Right kidney (tissue), 1 donor: ENCODE measurements at regions not wholly inside any gene's neighbourhood (a gene's known extent, or its start where the extent isn't known, plus 50 kb on each side); places are given as distances from the start of the nearest gene placed in this dataset.
"Not testable (repeated sequence)": the region's sequence is repeated elsewhere in the genome, so short reads cannot be mapped to it uniquely, and the experiment has no call there.

Experiments used
- DNase-seq: peaks from one replicate; pipeline ENCODE4 v3.0.0-alpha.2; 2016

GRCh38 chr2:94576486-94576885 is 294.7 kb upstream of the TEKT4 start:
- not testable (repeated sequence) for DNase-seq

- DNase-seq: peak; percentile 3
Observed at GRCh38 chr2:94577160-94577559, 294.1 kb upstream of the TEKT4 start.

DNA sequence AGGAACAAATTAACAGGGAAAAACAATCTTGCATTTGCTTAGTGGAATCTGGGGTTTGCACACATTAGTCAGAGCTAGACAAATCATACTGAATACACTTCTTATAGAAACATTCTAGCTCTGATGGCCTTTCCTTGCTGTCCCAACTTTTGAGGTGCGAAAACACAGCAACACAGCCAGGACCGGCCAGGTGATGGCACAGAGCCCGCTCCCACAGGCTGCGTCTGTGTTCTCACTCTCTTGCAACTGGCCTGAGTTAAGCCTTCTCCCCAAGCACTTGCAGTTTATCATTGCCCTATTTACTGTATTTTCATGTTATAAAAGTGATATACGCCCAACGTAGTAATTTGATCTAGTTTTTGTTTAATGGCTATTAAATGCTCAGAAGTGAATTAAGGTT is 292.0 kb upstream of the TEKT4 start:
- not testable (repeated sequence) for DNase-seq

GRCh38 chr2:94583081-94583723 is 288.0 kb upstream of the TEKT4 start:
- DNase-seq: not testable (repeated sequence)

DNA sequence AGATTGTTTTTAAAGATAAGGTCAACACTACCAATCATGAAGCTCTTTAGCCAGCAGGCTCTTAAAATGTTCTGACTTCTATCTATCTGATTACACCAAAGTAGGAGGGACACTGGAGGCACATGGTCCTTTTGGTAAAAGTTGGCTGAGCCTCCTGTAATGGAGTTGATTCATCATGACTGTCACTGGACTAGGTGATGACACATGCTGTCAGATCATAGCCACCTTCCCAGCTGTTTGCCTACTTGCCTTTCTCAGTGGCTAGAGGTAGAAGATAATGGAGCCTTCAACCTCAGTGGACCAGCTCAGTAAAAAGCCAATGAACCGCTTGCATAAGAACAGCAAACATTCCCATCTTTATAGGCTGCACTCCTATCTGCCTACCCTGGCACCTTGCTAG is 286.7 kb upstream of the TEKT4 start:
- not testable (repeated sequence) for DNase-seq

- peak; percentile 3 for DNase-seq
Observed at GRCh38 chr2:94586032-94586982, 284.9 kb upstream of the TEKT4 start.

- not testable (repeated sequence) for DNase-seq
Observed at GRCh38 chr2:94587042-94587441, 284.2 kb upstream of the TEKT4 start.

DNA sequence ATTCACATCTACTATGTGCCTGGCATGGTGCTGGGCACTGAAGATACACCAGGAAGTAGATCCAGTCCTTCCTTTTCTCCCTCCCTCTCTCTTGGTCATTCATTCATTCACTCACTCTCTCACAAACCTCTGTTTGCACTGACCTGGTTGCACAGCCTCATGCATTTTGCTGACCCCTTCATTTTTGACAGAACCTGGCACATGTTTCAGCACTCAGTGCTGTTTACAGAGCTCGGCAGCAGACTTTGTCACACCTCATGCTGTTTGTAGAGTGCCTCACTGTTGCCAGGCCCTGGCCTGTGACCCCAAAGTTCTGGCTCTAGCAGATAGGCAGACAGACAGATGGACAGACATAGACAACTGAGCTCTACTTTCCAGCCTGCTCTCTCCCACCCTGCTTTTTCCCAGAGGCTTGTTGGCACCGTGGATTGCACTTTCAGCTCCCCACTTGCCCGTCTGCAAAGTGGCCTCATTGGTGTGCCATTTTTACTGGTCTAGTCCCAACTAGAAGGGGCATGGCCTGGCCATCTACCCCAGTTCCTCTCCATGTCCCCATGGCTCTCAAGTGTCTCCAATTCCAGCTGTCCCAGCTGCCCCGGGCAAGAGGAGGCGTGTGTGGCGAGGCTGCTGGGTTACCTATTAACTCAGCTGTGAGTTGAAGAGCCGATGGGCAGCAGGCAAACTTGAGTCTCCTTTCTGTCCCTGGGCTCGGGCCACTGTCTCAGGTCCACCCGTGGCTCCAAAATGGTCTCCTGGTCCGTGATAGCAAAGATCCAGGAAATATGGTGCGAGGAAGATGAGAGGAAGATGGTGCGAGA is 277.0 kb upstream of the TEKT4 start:
- not testable (repeated sequence) for DNase-seq

DNA sequence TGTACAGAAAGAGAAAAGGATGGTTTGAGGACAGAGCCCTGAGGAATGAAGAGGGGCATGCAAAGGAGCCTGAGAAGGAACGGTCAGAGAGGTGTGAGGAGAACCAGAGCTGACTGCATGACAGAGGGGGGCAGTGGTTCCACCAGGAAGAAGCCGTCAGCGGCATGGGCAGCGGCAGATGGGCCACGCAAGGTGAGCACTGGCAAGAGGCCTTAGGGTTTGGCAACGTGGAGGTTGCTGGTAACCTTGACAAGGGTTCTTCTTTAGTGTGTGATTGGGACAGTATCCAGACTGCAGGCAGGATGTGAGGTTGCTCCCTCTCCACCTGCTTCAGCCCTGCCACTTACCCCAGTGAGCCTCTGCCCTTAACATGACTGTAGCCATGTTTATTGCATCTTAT is 275.3 kb upstream of the TEKT4 start:
- not testable (repeated sequence) for DNase-seq

GRCh38 chr2:94598075-94598713 is 273.0 kb upstream of the TEKT4 start:
- not testable (repeated sequence) for DNase-seq

DNA sequence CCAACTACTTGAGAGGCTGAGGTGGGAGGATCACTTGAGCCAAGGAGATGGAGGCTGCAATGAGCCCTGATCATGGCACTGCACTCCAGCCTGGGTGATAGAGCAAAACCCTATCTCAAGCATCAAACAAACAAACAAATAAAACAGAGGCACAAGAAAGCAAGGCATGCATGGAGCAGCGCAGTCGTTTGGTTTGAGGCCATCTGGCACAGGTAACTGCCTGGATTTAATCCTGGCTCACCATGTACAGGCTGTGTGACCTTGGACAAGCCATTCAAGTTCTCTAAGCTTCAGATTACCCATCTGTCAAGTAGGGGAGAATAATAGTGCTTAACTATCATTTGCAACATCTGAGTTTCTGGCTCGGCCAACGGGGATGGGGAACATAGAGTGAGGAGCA is 270.3 kb upstream of the TEKT4 start:
- DNase-seq: not testable (repeated sequence)

DNA sequence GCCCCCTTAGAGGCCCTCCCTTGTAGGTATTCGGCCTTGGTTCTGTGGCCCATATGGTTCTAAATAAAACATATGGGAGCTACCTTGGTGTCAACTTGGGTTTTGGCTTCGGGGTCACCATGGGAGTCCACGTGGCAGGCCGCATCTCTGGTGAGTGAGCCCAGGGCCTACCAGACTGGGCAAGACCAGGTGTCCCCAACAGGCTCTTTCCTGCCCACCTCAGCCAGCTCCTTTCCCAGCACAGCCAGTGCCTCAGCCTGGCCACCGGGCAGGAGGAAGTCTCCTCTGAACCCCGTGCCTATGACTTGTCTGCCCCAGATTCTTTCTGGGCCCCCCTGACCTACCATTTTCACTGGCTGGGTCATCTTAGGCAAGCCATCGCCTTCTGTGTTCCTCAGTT is 268.8 kb upstream of the TEKT4 start:
- no peak for DNase-seq

DNA sequence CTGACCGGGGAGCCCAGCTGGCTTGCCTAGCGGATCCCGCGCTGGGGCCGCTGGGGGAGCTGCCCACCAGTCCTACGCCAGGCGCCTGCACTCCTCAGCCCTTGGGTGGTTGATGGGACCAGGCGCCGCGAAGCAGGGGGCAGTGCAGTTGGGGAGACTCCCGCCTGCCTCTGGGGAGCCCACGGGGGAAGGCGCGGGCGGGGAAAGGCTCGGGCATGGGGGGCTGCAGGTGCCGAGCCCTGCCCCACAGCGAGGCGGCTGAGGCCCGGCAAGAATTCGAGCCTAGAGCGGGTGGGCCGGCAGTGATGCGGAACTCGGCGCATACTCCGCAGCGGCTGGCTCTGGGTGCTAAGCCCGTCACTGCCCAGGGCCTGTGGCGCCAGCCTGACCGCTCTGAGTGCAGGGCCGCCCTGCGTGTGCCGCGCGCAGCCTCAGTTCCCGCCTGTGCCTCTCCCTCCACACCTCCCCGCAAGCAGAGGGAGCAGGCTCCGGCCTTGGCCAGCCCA is 249.1 kb upstream of the TEKT4 start:
- no peak for DNase-seq

DNA sequence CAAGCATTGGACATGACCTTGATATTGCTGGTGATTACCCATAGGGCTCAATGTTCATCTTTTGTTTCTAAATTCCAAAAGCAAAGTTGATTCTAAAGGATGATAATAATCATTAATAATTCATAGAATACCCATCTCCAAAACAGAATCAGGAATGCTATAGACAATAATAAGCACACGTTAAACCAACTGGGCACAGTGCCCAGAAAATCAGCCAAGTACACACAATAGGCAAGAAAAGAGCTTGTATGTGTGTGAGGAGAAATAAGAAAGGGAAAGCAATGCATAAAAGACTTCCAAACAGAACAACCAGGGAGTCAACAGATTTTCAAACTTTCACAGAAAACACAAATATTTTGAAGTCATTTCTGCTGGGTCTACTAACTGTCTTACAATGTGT is 242.3 kb upstream of the TEKT4 start:
- DNase-seq: not testable (repeated sequence)

DNA sequence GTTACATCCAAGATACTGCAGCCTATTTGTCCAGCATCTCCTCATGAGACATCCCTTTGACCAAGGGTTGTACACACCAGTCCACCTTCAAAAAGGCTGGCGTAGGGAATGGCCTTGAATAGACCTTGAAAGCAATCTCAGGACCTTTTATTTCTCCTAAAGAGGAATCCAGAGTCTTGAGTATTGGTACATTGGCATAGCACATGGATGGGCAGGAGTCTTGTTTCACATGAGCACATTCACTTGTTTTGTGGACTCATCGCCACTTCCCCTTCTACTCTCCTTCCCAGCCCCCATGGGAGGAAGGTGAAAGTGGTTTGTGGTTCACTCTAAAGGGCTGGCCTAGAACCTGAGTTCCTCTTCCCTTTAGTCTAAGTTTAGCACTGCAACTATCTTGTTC is 229.8 kb upstream of the TEKT4 start:
- DNase-seq: not testable (repeated sequence)

GRCh38 chr2:94652131-94652530 is 219.1 kb upstream of the TEKT4 start:
- DNase-seq: not testable (repeated sequence)

DNA sequence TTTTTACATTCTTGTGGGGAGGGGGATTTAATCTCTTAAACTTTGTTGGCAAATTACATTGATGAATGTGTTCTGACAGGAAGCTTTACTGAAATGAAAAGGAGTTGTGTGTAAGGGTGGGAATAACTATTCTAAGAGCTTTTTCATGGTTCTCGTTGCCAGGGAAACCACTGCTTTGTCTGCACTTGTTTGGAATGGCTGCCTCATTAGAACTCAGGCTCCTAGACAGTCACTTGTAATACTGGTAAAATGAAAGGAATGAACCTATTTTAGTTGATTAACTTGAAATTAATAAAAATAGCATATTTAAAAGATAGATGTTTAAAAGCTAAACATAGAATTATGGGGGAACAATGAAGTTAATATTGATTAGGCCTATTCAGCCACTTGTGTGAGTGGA is 201.4 kb upstream of the TEKT4 start:
- DNase-seq: not testable (repeated sequence)

DNA sequence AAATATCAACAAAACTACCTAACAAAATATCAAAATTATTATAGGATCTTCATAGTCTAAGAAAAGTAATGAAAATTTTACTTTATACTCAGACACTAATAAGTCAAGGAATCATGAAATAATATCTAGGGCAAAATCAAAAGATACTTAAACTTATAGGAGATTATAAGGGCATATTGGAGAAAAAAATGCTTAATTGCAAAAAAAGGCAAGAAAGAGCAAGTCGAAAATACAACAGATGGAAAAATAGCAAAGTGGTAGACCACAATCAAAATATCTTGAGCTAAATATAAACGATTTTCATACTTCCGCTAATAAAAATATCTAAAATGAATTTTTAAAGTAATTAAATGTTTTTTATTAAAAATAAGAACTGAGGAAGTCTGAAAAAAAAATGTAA is 177.0 kb upstream of the TEKT4 start:
- DNase-seq: not testable (repeated sequence)

GRCh38 chr2:94708982-94709381 is 162.2 kb upstream of the TEKT4 start:
- not testable (repeated sequence) for DNase-seq

DNA sequence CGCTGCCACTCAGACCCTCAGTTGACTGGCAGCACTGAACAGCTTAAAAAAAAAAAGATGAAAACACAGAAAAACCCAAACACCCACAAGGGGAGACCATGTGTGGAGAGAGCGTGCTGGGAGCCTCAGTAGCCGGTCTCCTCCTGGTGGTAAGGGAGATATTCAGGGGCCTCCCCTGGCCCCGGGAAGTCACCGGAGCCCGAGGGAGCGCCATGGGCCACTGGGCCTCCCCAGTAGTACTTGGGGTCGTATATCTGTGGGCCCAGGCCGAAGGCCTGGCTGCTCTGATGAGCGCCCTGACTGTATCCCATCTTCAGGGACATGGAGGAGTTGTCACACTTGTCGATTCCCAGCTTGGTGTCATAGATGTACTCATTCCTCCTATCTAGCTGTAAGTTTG is 145.7 kb upstream of the TEKT4 start:
- no peak for DNase-seq

DNA sequence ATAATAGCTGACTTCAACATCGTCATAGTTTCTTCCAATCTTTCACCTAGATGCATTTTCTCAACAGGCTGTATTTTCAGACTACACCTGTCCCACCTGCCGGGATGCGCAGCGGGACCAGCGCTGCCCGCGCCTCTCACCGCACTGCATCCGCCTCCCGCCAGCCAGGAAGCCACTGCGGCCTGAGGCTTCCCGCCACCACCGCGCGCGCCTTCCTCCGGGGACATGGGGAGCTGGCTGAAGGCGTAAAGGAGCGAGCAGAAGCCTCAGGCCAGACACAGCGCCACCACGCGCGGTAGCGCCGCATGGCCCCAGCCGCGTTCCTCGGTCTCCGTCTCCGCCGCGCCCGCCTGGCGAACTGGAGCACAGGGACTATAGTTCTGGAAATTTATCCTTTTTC is 135.7 kb upstream of the TEKT4 start:
- not testable (repeated sequence) for DNase-seq

DNA sequence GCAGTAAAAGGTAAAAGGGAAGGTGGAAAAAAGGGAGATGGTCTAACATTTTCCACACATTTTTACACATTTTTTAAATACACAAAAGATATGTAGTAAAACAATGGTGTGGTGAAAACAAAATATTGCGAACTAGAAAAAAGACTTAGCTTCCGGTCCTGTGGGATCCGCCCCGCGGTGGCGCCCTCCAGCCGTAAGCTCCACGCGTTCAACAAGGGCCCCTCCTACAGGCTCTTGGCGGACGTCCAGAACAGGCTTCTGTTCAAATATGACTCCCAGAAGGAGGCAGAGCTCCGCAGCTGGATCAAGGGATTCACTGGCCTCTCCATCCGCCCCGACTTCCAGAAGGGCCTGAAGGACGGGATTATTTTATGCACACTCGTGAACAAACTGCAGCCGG is 134.1 kb upstream of the TEKT4 start:
- not testable (repeated sequence) for DNase-seq
